Mesendoderm (in vitro differentiated cells): ENCODE measurements at regions not wholly inside any gene's neighbourhood (a gene's known extent, or its start where the extent isn't known, plus 50 kb on each side); places are given as distances from the start of the nearest gene placed in this dataset.

Source experiments
- DNase-seq: peaks from one replicate; pipeline ENCODE4 v3.0.0; 2013
- H2AK5ac ChIP-seq: 2 replicates; pipeline ENCODE4 v1.6.1; 2013; ENCODE audit warnings: low read length, inconsistent platforms
- H2BK120ac ChIP-seq: 2 replicates; pipeline ENCODE4 v1.6.1; 2013; ENCODE audit warnings: low read depth, mild to moderate bottlenecking, low read length, moderate library complexity, mixed read lengths
- H2BK15ac ChIP-seq: replicated peaks from 2 replicates; pipeline ENCODE4 v1.6.1; 2013; ENCODE audit warnings: low read depth, mild to moderate bottlenecking, moderate library complexity
- H2BK5ac ChIP-seq: 2 replicates; pipeline ENCODE4 v1.6.1; 2013; ENCODE audit warnings: low read length, inconsistent platforms
- H3K18ac ChIP-seq: 2 replicates; pipeline ENCODE4 v1.6.1; 2013; ENCODE audit warnings: mild to moderate bottlenecking, low read length, mixed read lengths
- H3K23ac ChIP-seq: one replicate; pipeline ENCODE4 v1.6.1; 2013; ENCODE audit warnings: low read length
- H3K27ac ChIP-seq: 2 replicates; pipeline ENCODE4 v1.5.1; 2013; ENCODE audit warnings: low read depth, mild to moderate bottlenecking, inconsistent platforms, low read length, moderate library complexity
- H3K27me3 ChIP-seq: 2 replicates; pipeline ENCODE4 v1.6.1; 2013; ENCODE audit warnings: low read length, control low read depth, mild to moderate bottlenecking, inconsistent platforms; ENCODE audit not compliant: insufficient read depth, poor library complexity
- H3K36me3 ChIP-seq: 2 replicates; pipeline ENCODE4 v1.6.1; 2013; ENCODE audit warnings: low read length, inconsistent platforms; ENCODE audit not compliant: control insufficient read depth, insufficient read depth
- H3K4ac ChIP-seq: one replicate; pipeline ENCODE4 v1.6.1; 2013; ENCODE audit warnings: low read depth, mild to moderate bottlenecking, low read length, moderate library complexity
- H3K4me1 ChIP-seq: 2 replicates; pipeline ENCODE4 v1.6.1; 2013; ENCODE audit warnings: low read depth, low read length, inconsistent platforms; ENCODE audit not compliant: control insufficient read depth
- H3K4me2 ChIP-seq: 2 replicates; pipeline ENCODE4 v1.6.1; 2013; ENCODE audit warnings: low read length
- H3K4me3 ChIP-seq: 2 replicates; pipeline ENCODE4 v1.5.1; 2013; ENCODE audit warnings: mild to moderate bottlenecking, low read length
- H3K56ac ChIP-seq: one replicate; pipeline ENCODE4 v1.6.1; 2013; ENCODE audit warnings: low read length
- H3K79me1 ChIP-seq: 2 replicates; pipeline ENCODE4 v1.6.1; 2013; ENCODE audit warnings: low read length, inconsistent platforms
- H3K79me2 ChIP-seq: 2 replicates; pipeline ENCODE4 v1.6.1; 2013; ENCODE audit warnings: mild to moderate bottlenecking, low read length; ENCODE audit not compliant: control insufficient read depth, insufficient read depth
- H3K9ac ChIP-seq: 2 replicates; pipeline ENCODE4 v1.6.1; 2013; ENCODE audit warnings: low read length, inconsistent platforms
- H4K5ac ChIP-seq: one replicate; pipeline ENCODE4 v1.6.1; 2013; ENCODE audit warnings: low read length
- H4K8ac ChIP-seq: one replicate; pipeline ENCODE4 v1.6.1; 2013; ENCODE audit warnings: low read depth, mild to moderate bottlenecking, control low read depth, low read length, moderate library complexity
- WGBS: extraction: QIAGEN DNeasy Blood & Tissue Kit; methylation state at CpG from one replicate; pipeline ENCODE4 v1.1.7; 2013; ENCODE audit warnings: low lambda C conversion rate, missing lambda C conversion rate; ENCODE audit not compliant: insufficient coverage; ENCODE audit errors: extremely low coverage; 5-methylcytosine and 5-hydroxymethylcytosine counted together

DNA sequence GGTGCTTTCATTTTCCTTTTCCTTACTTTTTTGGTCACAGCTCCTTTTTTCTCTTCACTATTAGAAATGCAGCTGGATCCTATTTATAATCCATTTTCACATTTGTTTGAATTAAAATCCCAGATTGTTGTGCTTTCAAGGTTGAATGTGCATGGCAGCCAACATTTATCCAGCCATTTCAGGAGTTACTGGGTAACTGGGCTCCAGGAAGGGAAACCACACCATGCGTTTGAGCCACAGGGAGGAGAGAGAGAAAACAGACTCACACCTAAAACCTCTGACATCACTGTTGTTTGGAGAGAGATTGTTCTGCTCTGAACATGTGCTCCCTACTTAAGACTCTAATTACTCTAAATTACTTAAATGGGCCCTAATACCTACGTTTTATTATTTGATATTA, 173.4 kb downstream of the BMP2 start:
- Histone ChIP-seq H3K4me2 (no peak overlapping the region), H3K79me2 (no peaks in the 10 kb centered on the region), H2BK5ac (no peak overlapping the region), H3K36me3 (no peaks in the 10 kb centered on the region), H3K23ac (no peak overlapping the region), H4K5ac (no peak overlapping the region), H3K4ac (no peak overlapping the region), H2BK15ac (no peak overlapping the region), H3K9ac (no peak overlapping the region), H3K4me3 (no peak overlapping the region), H2BK120ac (no peak overlapping the region), H3K79me1 (no peaks in the 10 kb centered on the region), H3K18ac (peak overlapping the region; percentile 84), H3K4me1 (no peaks in the 10 kb centered on the region), H3K56ac (peak overlapping the region; percentile 36), H4K8ac (no peak overlapping the region), H3K27me3 (no peaks in the 10 kb centered on the region), H3K27ac (no peak overlapping the region), H2AK5ac (no peak overlapping the region)
- WGBS: no CpG with 5 or more reads among the region's 2 CpGs
- no peak for DNase-seq

DNA sequence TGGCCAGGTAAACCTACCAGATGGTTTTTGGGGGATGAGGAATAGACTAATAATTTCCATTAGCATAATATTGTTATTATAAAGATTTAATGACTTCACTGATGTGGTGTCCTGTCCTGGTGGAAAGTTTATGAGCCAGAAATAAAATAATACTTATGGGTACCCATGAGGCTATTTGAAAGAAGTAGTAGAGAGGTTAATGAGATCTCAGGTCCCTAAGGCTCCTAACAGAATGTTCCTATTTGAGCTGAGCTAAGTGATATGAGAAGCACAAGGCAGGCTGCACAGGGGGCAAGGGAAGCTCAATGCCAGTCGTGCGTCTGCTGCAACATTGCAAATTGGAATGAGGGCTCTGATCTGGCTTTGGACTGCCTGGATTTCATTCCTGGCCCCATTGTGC, 174.1 kb downstream of the BMP2 start:
- Histone ChIP-seq H3K79me2 (no peaks in the 10 kb centered on the region), H3K27ac (no peak overlapping the region), H3K4ac (peak overlapping the region; percentile 20), H3K4me1 (no peaks in the 10 kb centered on the region), H2BK15ac (no peak overlapping the region), H2BK5ac (peak overlapping the region; percentile 24), H2AK5ac (peak overlapping the region; percentile 73), H3K4me2 (no peak overlapping the region), H3K36me3 (no peaks in the 10 kb centered on the region), H3K18ac (no peak overlapping the region), H2BK120ac (no peak overlapping the region), H3K56ac (peak overlapping the region; percentile 44), H3K4me3 (no peak overlapping the region), H3K79me1 (no peaks in the 10 kb centered on the region), H3K27me3 (no peaks in the 10 kb centered on the region), H4K8ac (no peak overlapping the region), H3K23ac (no peak overlapping the region), H3K9ac (no peak overlapping the region), H4K5ac (no peak overlapping the region)
- DNase-seq: no peak
- no CpG with 5 or more reads among the region's 2 CpGs for WGBS

DNA sequence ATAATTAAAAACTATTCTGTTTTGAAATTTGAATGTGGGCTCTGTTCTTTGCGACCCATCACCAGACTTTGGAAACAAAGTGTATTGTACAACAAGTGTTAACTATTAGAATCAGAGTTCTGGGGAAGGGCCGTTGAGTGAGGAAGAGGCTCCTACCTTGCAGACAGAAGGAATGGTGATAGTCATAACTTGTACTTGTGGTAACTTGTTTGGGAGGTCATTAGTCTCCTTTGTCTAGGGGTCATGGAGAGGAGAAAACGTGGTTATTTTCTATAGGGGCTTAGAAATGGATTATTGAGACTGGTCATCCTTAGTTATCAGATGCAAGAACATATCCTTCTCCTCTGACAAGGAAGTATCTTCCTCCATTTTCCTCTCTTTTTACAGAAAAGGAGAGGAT, 174.8 kb downstream of the BMP2 start:
- H3K27ac ChIP-seq: no peak overlapping the region
- no peak overlapping the region for H3K4ac ChIP-seq
- no peak overlapping the region for H3K4me2 ChIP-seq
- peak overlapping the region; percentile 23 for H2BK15ac ChIP-seq
- H2AK5ac ChIP-seq: no peak overlapping the region
- no peak for DNase-seq
- H3K18ac ChIP-seq: peak overlapping the region; percentile 75
- H3K9ac ChIP-seq: no peak overlapping the region
- H3K4me3 ChIP-seq: no peak overlapping the region
- H3K56ac ChIP-seq: no peak overlapping the region
- no peak overlapping the region for H4K5ac ChIP-seq
- no peaks in the 10 kb centered on the region for H3K4me1 ChIP-seq
- H2BK120ac ChIP-seq: no peak overlapping the region
- no peaks in the 10 kb centered on the region for H3K27me3 ChIP-seq
- no peaks in the 10 kb centered on the region for H3K79me1 ChIP-seq
- H4K8ac ChIP-seq: no peak overlapping the region
- H3K23ac ChIP-seq: no peak overlapping the region
- no peaks in the 10 kb centered on the region for H3K36me3 ChIP-seq
- no CpG with 5 or more reads among the region's 3 CpGs for WGBS
- H3K79me2 ChIP-seq: no peaks in the 10 kb centered on the region
- H2BK5ac ChIP-seq: no peak overlapping the region

DNA sequence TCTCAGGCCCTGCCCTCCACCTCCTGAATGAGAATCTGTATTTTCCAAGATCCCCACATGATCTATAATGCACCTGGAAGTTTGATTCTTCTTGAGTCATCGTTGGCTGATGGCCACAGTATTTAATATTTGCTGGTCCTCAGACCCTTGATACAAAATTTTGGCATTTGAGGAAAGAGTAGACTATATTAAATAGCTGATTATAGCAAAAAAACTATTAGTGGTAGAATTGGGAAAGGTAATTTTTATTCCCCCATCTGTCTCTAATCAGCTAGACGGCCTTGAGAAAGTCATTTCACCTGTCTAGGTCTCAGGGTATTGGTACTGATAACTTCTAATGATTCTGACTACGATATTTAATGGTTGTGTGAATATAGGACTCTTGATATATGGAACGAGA, 176.8 kb downstream of the BMP2 start:
- no peak overlapping the region for H2BK15ac ChIP-seq
- H3K4ac ChIP-seq: peak overlapping the region; percentile 36
- H3K27me3 ChIP-seq: no peaks in the 10 kb centered on the region
- H3K9ac ChIP-seq: no peak overlapping the region
- no peaks in the 10 kb centered on the region for H3K79me2 ChIP-seq
- H3K27ac ChIP-seq: no peak overlapping the region
- no peak overlapping the region for H3K4me3 ChIP-seq
- no peaks in the 10 kb centered on the region for H3K79me1 ChIP-seq
- H4K8ac ChIP-seq: peak overlapping the region; percentile 39
- no peak overlapping the region for H2BK120ac ChIP-seq
- H3K4me2 ChIP-seq: no peak overlapping the region
- no peaks in the 10 kb centered on the region for H3K4me1 ChIP-seq
- H3K23ac ChIP-seq: no peak overlapping the region
- DNase-seq: no peak
- no CpG with 5 or more reads among the region's 4 CpGs for WGBS
- no peak overlapping the region for H4K5ac ChIP-seq
- peak overlapping the region; percentile 73 for H3K56ac ChIP-seq
- no peaks in the 10 kb centered on the region for H3K36me3 ChIP-seq
- peak overlapping the region; percentile 75 for H3K18ac ChIP-seq
- no peak overlapping the region for H2AK5ac ChIP-seq
- H2BK5ac ChIP-seq: peak overlapping the region; percentile 86

DNA sequence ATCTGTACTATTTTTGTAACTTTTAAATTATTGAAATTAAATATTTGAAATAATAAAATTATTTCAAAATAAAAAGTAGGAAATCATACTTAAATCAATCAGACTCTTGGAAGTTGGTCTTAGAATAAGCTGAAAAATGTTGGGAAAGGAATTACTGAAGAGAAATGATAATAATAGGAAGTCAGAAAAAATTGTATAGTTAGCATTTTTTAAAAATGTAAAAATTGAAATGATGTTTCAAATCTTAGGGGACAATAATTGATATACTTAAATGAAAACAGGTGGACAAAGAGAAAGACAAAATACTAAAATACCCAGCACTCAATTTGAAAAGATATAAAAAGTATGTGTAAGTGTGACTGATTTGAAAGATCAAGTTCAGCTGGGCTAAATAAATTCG, 186.1 kb downstream of the BMP2 start:
- Histone ChIP-seq H3K27me3 (no peaks in the 10 kb centered on the region), H2BK120ac (no peak overlapping the region), H3K9ac (no peak overlapping the region), H3K4ac (no peak overlapping the region), H3K4me3 (no peak overlapping the region), H3K56ac (no peak overlapping the region), H3K4me1 (no peaks in the 10 kb centered on the region), H3K79me2 (no peaks in the 10 kb centered on the region), H3K18ac (no peak overlapping the region), H3K79me1 (no peaks in the 10 kb centered on the region), H2AK5ac (no peak overlapping the region), H4K8ac (no peak overlapping the region), H2BK5ac (no peak overlapping the region), H3K23ac (no peak overlapping the region), H3K27ac (no peak overlapping the region), H3K4me2 (no peak overlapping the region), H2BK15ac (no peak overlapping the region), H3K36me3 (no peaks in the 10 kb centered on the region), H4K5ac (no peak overlapping the region)
- WGBS: no CpG with 5 or more reads among the region's 1 CpG
- no peak for DNase-seq

DNA sequence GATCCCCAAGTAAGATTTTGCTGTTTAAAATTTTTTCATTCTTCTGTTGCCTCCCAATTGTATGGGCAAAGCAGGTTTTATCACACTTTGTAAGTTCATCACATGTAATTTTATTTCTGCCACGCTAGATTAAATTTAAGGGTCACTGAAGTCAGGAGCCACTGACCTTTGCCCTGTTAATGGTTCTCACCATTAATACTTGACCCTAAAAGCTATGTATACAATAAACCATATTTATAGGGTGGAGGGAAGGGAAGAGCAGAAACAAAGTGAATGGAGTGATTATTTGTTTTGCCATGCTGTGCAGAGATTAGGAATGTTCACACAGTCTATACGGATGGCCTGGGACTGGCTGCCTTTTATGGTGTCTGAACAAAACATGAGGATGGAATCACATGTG, 186.7 kb downstream of the BMP2 start:
- no peak overlapping the region for H2BK120ac ChIP-seq
- H3K27ac ChIP-seq: no peak overlapping the region
- H2BK5ac ChIP-seq: no peak overlapping the region
- WGBS: no CpG with 5 or more reads among the region's 2 CpGs
- H4K8ac ChIP-seq: no peak overlapping the region
- no peak overlapping the region for H3K9ac ChIP-seq
- no peak overlapping the region for H2BK15ac ChIP-seq
- no peak overlapping the region for H3K4me3 ChIP-seq
- no peak overlapping the region for H3K23ac ChIP-seq
- H3K4me2 ChIP-seq: no peak overlapping the region
- H3K4me1 ChIP-seq: no peaks in the 10 kb centered on the region
- no peaks in the 10 kb centered on the region for H3K36me3 ChIP-seq
- no peak overlapping the region for H2AK5ac ChIP-seq
- H3K4ac ChIP-seq: no peak overlapping the region
- H3K79me1 ChIP-seq: no peaks in the 10 kb centered on the region
- no peaks in the 10 kb centered on the region for H3K79me2 ChIP-seq
- DNase-seq: no peak
- H3K18ac ChIP-seq: no peak overlapping the region
- H3K27me3 ChIP-seq: no peaks in the 10 kb centered on the region
- H3K56ac ChIP-seq: no peak overlapping the region
- no peak overlapping the region for H4K5ac ChIP-seq
